Natural killer cell (primary cell): ENCODE measurements at regions not wholly inside any gene's neighbourhood (a gene's known extent, or its start where the extent isn't known, plus 50 kb on each side); places are given as distances from the start of the nearest gene placed in this dataset.

Source experiments
- ATAC-seq, 3 donors: fragments of 150-1000 bp in 2 of 3; fragments of 200-7000 bp in 1 of 3; cut with Tn5 transposase; 1 replicate in 1 of 3; 2 replicates in 2 of 3; pipeline ENCODE4 v1.10.0; 2021; ENCODE audit warnings: mild to moderate bottlenecking in 2 of 3, moderate library complexity in 2 of 3
- DNase-seq, 2 donors: peaks; one replicate each; pipeline versions ENCODE4 v3.0.0 to v3.0.0-alpha.2; 2013 to 2021; ENCODE audit warnings: mixed read lengths in 1 of 2
- H3K27ac ChIP-seq: one replicate; pipeline ENCODE4 v1.5.1; 2013; ENCODE audit warnings: mild to moderate bottlenecking, low read length
- H3K27me3 ChIP-seq: one replicate; pipeline ENCODE4 v1.6.1; 2013; ENCODE audit warnings: low read length; ENCODE audit not compliant: control insufficient read depth, insufficient read depth
- H3K36me3 ChIP-seq: one replicate; pipeline ENCODE4 v1.6.1; 2013; ENCODE audit warnings: low read length; ENCODE audit not compliant: control insufficient read depth, insufficient read depth
- H3K4me1 ChIP-seq: one replicate; pipeline ENCODE4 v1.6.1; 2013; ENCODE audit warnings: low read length; ENCODE audit not compliant: control insufficient read depth, insufficient read depth
- H3K4me3 ChIP-seq: one replicate; pipeline ENCODE4 v1.5.1; 2013; ENCODE audit warnings: low read length
- H3K9me3 ChIP-seq: one replicate; pipeline ENCODE4 v1.6.1; 2013; ENCODE audit warnings: low read length; ENCODE audit not compliant: control insufficient read depth, insufficient read depth
- H3K27ac Mint-ChIP-seq, 2 donors: one replicate each; pipeline ENCODE4 v1.8.0; 2022; ENCODE audit warnings: mild to moderate bottlenecking in 2 of 2, mixed read lengths in 2 of 2, moderate library complexity in 1 of 2
- H3K27me3 Mint-ChIP-seq, 2 donors: one replicate each; pipeline ENCODE4 v1.8.0; 2022; ENCODE audit warnings: low read depth in 2 of 2, mixed read lengths in 2 of 2
- H3K36me3 Mint-ChIP-seq: one replicate; pipeline ENCODE4 v1.8.0; 2022; ENCODE audit warnings: mixed read lengths
- H3K4me1 Mint-ChIP-seq, 2 donors: one replicate each; pipeline ENCODE4 v1.8.0; 2022; ENCODE audit warnings: mixed read lengths in 2 of 2
- H3K4me3 Mint-ChIP-seq: one replicate; pipeline ENCODE4 v1.8.0; 2022; ENCODE audit warnings: mild to moderate bottlenecking, moderate library complexity, mixed read lengths
- H3K9me3 Mint-ChIP-seq, 2 donors: one replicate each; pipeline ENCODE4 v1.8.0; 2022; ENCODE audit warnings: mixed read lengths in 2 of 2
- WGBS: methylation state at CpG from one replicate; pipeline ENCODE4 v1.1.7; 2013; ENCODE audit warnings: missing lambda C conversion rate; ENCODE audit not compliant: insufficient coverage; 5-methylcytosine and 5-hydroxymethylcytosine counted together
- intact Hi-C: fragments of 100-400 bp; cut with micrococcal nuclease; formaldehyde crosslinking; loops from one replicate; pipeline ENCODE4 v1.14.2; 2022
- TF ChIP-seq, protein P1 (sequence below): fragments of 200-600 bp; IDR thresholded peaks from one replicate; pipeline ENCODE4 v1.8.0; 2022; ENCODE audit warnings: antibody characterized with exemption

DNA sequence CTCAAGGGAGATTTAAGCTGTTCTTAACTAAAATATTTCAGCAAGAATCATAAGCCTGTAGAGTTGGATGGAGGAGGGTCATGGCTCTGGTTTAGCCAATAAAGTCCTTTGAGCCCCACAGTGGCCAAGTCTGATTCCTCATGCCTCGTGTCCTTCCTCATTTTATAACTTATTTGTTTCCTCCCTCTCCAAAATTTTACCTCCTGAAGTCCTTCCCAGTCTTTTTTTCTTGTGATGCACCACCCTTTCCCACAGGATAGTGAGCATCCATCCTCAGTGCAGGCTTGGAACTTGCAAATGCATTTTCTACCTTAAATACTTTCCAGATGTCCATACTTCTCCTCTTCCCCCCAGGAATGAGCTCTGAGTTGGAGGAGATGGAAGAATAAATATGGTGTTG, 162.7 kb upstream of the AGTR1 start:
- H3K27me3 Mint-ChIP-seq: no peaks in the 10 kb centered on the region
- no peaks in the 10 kb centered on the region for H3K36me3 Mint-ChIP-seq
- no peak overlapping the region for H3K27ac Mint-ChIP-seq
- H3K4me3 Mint-ChIP-seq: no peak overlapping the region
- Histone ChIP-seq H3K36me3 (no peaks in the 10 kb centered on the region), H3K9me3 (no peaks in the 10 kb centered on the region), H3K4me1 (no peaks in the 10 kb centered on the region), H3K27me3 (no peaks in the 10 kb centered on the region), H3K4me3 (no peak overlapping the region), H3K27ac (no peak overlapping the region)
- intact Hi-C loops: no loop called here
- no peaks in the 10 kb centered on the region for H3K4me1 Mint-ChIP-seq
- no peak for DNase-seq
- peaks cover 9 to 12% of the 10 kb centered on the region in 2 donors for H3K9me3 Mint-ChIP-seq
- ATAC-seq: no peak
- TF ChIP-seq, protein P1, sequence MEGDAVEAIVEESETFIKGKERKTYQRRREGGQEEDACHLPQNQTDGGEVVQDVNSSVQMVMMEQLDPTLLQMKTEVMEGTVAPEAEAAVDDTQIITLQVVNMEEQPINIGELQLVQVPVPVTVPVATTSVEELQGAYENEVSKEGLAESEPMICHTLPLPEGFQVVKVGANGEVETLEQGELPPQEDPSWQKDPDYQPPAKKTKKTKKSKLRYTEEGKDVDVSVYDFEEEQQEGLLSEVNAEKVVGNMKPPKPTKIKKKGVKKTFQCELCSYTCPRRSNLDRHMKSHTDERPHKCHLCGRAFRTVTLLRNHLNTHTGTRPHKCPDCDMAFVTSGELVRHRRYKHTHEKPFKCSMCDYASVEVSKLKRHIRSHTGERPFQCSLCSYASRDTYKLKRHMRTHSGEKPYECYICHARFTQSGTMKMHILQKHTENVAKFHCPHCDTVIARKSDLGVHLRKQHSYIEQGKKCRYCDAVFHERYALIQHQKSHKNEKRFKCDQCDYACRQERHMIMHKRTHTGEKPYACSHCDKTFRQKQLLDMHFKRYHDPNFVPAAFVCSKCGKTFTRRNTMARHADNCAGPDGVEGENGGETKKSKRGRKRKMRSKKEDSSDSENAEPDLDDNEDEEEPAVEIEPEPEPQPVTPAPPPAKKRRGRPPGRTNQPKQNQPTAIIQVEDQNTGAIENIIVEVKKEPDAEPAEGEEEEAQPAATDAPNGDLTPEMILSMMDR: no peak
- WGBS: 54% methylated on average over 1 of the region's 1 CpG

DNA sequence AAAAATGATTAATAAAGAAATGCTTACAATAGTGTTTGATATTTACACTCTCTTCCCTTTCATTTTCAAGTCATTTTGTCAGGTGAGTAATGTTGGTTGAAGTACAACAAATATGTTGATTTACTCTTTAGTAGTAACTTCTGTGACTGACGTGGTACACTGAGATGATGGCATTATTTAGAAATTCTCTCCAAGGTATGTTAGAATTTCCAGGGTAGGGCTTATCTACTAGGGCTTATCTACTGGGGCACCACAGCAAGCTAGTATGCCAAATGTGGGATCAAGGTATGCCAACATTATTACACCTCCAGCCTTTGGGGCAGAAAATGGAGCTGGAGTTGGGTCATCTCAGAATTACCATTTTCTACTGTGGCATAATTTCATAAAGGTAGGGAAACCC, 157.4 kb upstream of the AGTR1 start:
- no peaks in the 10 kb centered on the region for H3K9me3 ChIP-seq
- WGBS: 90% methylated on average over 1 of the region's 1 CpG
- H3K4me3 Mint-ChIP-seq: no peak overlapping the region

DNA sequence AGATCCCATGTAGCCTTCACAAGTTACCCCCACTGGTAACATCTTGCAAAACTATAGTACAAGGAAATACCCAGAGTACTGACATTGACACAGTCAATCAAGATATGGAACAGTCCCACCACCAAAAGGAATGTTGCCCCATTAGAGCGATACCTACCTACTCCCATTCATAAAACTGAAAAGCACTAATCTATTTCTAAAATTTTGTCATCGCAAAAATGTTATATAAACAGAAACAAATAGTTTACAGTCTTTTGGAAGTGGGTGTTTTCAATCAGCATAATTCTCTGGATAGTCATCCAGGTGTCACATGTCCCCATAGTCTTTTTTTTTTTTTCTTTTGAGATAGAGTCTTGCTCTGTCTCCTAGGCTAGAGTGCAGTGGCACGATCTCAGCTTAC, 156.9 kb upstream of the AGTR1 start:
- Mint-ChIP-seq H3K27ac (no peak overlapping the region), H3K9me3 (peaks cover 3 to 6% of the 10 kb centered on the region in 2 donors), H3K4me3 (no peak overlapping the region), H3K27me3 (no peaks in the 10 kb centered on the region), H3K4me1 (no peaks in the 10 kb centered on the region), H3K36me3 (no peaks in the 10 kb centered on the region)
- Histone ChIP-seq H3K27me3 (no peaks in the 10 kb centered on the region), H3K4me1 (no peaks in the 10 kb centered on the region), H3K4me3 (no peak overlapping the region), H3K36me3 (no peaks in the 10 kb centered on the region), H3K9me3 (no peaks in the 10 kb centered on the region), H3K27ac (no peak overlapping the region)
- intact Hi-C loops: no loop called here
- DNase-seq: no peak
- ATAC-seq: no peak
- TF ChIP-seq, protein P1: no peak
- WGBS: 100% methylated on average over 1 of the region's 3 CpGs

More for the DNA sequence above, 157.4 kb upstream of the AGTR1 start:
- intact Hi-C loops: no loop called here
- TF ChIP-seq, protein P1: no peak
- H3K27ac ChIP-seq: no peak overlapping the region
- no peak for ATAC-seq
- no peaks in the 10 kb centered on the region for H3K27me3 ChIP-seq
- DNase-seq: no peak
- Mint-ChIP-seq H3K9me3 (peaks cover 2 to 6% of the 10 kb centered on the region in 2 donors), H3K27me3 (no peaks in the 10 kb centered on the region), H3K36me3 (no peaks in the 10 kb centered on the region), H3K27ac (no peak overlapping the region), H3K4me1 (no peaks in the 10 kb centered on the region)
- H3K4me3 ChIP-seq: no peak overlapping the region
- H3K4me1 ChIP-seq: no peaks in the 10 kb centered on the region
- no peaks in the 10 kb centered on the region for H3K36me3 ChIP-seq

DNA sequence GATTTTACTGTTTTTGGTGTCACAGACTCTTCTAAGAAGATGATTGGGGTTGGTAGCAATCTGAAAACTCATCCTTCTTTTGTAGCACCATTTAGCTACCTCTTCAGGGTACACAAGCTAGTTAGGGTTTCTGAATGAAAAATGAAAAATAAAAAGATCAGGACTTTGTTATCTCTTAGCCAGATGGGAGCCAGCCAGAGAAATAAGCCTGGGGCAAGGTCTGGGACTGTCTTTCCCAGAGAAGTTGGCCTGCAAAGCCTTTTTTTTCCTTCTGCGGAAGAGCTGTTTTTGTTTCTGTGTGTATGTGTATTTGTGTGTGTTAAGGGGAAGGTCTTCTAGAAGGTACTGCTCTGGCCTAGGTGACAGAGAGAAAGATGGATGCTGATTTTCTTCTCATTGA, 150.7 kb upstream of the AGTR1 start:
- H3K27me3 ChIP-seq: no peaks in the 10 kb centered on the region
- Mint-ChIP-seq H3K36me3 (no peaks in the 10 kb centered on the region), H3K4me3 (no peak overlapping the region), H3K4me1 (no peaks in the 10 kb centered on the region), H3K27me3 (no peaks in the 10 kb centered on the region), H3K9me3 (peaks cover 5 to 8% of the 10 kb centered on the region in 2 donors), H3K27ac (no peak overlapping the region)
- no peaks in the 10 kb centered on the region for H3K36me3 ChIP-seq
- ATAC-seq (no peak), DNase-seq (no peak)
- TF ChIP-seq, protein P1: no peak
- no CpG with 5 or more reads among the region's 1 CpG for WGBS
- H3K27ac ChIP-seq: no peak overlapping the region
- no peaks in the 10 kb centered on the region for H3K4me1 ChIP-seq
- no peak overlapping the region for H3K4me3 ChIP-seq
- intact Hi-C loops: no loop called here
- no peaks in the 10 kb centered on the region for H3K9me3 ChIP-seq
